Iris pigment epithelial cell (primary cell): ENCODE measurements at regions not wholly inside any gene's neighbourhood (a gene's known extent, or its start where the extent isn't known, plus 50 kb on each side); places are given as distances from the start of the nearest gene placed in this dataset.
A peak's percentile ranks its signal among the peaks of the same experiment; 100 is the strongest.
"Not testable (repeated sequence)": the region's sequence is repeated elsewhere in the genome, so short reads cannot be mapped to it uniquely, and the experiment has no call there.

Experiments used
- DNase-seq: peaks from one replicate; pipeline ENCODE4 v3.0.0-alpha.2; 2011; ENCODE audit warnings: low read depth

- DNase-seq = no peak
Observed at GRCh38 chr14:37842106-37842505, 246.7 kb downstream of the TTC6 start.

- DNase-seq = peak; percentile 6
Observed at GRCh38 chr14:37843954-37844607, 248.7 kb downstream of the TTC6 start.

GRCh38 chr14:37844614-37845013 lies 249.2 kb downstream of the TTC6 start:
- DNase-seq = no peak

- no peak for DNase-seq
Observed at GRCh38 chr14:37848985-37849621, 253.7 kb downstream of the TTC6 start.

GRCh38 chr14:37851054-37851453 lies 255.6 kb downstream of the TTC6 start:
- DNase-seq = no peak

- no peak for DNase-seq
Observed at GRCh38 chr14:37855871-37856270, 260.4 kb downstream of the TTC6 start.

GRCh38 chr14:37857774-37858266 lies 262.4 kb downstream of the TTC6 start:
- DNase-seq = no peak

GRCh38 chr14:37858733-37859132 lies 263.3 kb downstream of the TTC6 start:
- no peak for DNase-seq

GRCh38 chr14:37859177-37859576 lies 263.7 kb downstream of the TTC6 start:
- DNase-seq = no peak

- DNase-seq = no peak
Observed at GRCh38 chr14:37862263-37862662, 266.8 kb downstream of the TTC6 start.

GRCh38 chr14:37864128-37864527 lies 268.7 kb downstream of the TTC6 start:
- no peak for DNase-seq

GRCh38 chr14:37864861-37865718 lies 269.7 kb downstream of the TTC6 start:
- peak; percentile 33 for DNase-seq

GRCh38 chr14:37865719-37866549 lies 270.5 kb downstream of the TTC6 start:
- DNase-seq = no peak

GRCh38 chr14:37869633-37870032 lies 274.2 kb downstream of the TTC6 start:
- DNase-seq = no peak

GRCh38 chr14:37870170-37870569 lies 274.7 kb downstream of the TTC6 start:
- DNase-seq = no peak

- no peak for DNase-seq
Observed at GRCh38 chr14:37870632-37871346, 275.4 kb downstream of the TTC6 start.

GRCh38 chr14:37874065-37874428 lies 278.6 kb downstream of the TTC6 start:
- not testable (repeated sequence) for DNase-seq

GRCh38 chr14:37874429-37875109 lies 279.1 kb downstream of the TTC6 start:
- peak; percentile 49 for DNase-seq

GRCh38 chr14:37888234-37888633 lies 292.8 kb downstream of the TTC6 start:
- no peak for DNase-seq

GRCh38 chr14:37889087-37889486 lies 293.7 kb downstream of the TTC6 start:
- DNase-seq = no peak

- DNase-seq = no peak
Observed at GRCh38 chr14:37890095-37890494, 294.7 kb downstream of the TTC6 start.
